NT2/D1 (cell line): ENCODE measurements at regions not wholly inside any gene's neighbourhood (a gene's known extent, or its start where the extent isn't known, plus 50 kb on each side); places are given as distances from the start of the nearest gene placed in this dataset.

Experiments
- SUZ12 ChIP-seq: IDR thresholded peaks from 2 replicates; pipeline ENCODE4 v1.6.1; 2011; ENCODE audit not compliant: insufficient read length, insufficient read depth; ENCODE audit errors: extremely low read depth
- YY1 ChIP-seq: IDR thresholded peaks from 2 replicates; pipeline ENCODE4 v1.6.1; 2011; ENCODE audit not compliant: insufficient read length, insufficient read depth
- ZNF274 ChIP-seq: IDR thresholded peaks from 2 replicates; pipeline ENCODE4 v1.6.1; 2011; ENCODE audit warnings: mild to moderate bottlenecking, low read depth, low read length

DNA sequence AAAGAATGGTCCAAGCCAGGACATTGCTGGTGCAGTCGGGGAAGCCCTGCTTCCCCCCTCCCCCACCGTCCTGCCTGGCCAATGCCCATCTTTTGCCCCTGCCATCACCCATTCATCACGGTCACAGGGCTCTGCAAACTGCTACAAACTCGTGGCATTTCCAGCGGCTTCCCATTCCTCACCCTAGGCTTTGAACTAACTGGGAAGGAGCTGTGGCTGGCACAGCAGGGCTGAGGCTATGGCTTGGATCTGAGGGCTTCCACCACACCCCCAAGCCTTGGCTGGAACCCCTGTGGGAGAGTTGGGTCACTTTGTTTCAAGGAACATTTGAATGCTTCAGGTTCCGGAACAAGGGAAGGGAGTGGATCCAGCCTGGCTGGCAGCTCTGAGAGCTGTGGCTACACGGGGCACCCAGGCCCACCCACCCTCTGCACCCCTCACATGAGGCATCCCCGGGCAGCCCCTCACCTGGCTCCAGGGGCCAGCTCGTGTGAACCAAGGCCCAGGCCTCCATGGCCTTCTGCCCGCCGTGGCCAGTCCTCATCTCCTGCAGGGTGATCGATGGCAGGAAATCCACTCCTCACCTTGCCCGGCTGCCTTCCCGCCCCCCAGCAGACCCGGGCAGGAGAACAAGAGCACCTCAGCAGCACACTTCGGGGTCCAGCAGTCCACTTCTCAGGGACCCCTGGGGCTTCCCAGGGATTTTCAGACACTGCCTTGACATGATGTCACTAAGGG is 58.8 kb upstream of the OTOS start:
- TF ChIP-seq ZNF274 (no peak), YY1 (no peak), SUZ12 (no peak)
